ENCODE measurements at regions not wholly inside any gene's neighbourhood (a gene's known extent, or its start where the extent isn't known, plus 50 kb on each side); places are given as distances from the start of the nearest gene placed in this dataset.

DNA sequence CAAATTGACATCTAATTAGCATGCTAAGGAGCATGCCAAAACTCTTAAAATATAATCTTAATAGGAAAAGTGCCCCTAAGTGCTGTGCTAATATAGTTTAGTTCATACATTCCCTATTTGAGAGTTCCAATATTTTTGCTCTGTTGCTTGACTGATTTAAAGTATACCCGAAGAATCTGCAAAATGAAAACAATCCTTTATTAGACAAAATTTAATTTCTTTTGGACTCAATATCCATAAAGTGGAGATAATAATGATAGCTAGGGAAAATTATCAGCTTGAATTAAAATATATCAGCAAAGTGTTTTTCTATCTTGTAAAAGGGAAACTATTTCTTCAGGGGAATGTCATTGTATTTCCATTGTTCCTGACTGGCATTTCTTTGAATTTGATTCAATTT, 196.0 kb upstream of the NPY2R start:
- no peak for TF ChIP-seq POLR2A (IDR thresholded peaks at IDR 0.05)
- TF ChIP-seq, protein P1, sequence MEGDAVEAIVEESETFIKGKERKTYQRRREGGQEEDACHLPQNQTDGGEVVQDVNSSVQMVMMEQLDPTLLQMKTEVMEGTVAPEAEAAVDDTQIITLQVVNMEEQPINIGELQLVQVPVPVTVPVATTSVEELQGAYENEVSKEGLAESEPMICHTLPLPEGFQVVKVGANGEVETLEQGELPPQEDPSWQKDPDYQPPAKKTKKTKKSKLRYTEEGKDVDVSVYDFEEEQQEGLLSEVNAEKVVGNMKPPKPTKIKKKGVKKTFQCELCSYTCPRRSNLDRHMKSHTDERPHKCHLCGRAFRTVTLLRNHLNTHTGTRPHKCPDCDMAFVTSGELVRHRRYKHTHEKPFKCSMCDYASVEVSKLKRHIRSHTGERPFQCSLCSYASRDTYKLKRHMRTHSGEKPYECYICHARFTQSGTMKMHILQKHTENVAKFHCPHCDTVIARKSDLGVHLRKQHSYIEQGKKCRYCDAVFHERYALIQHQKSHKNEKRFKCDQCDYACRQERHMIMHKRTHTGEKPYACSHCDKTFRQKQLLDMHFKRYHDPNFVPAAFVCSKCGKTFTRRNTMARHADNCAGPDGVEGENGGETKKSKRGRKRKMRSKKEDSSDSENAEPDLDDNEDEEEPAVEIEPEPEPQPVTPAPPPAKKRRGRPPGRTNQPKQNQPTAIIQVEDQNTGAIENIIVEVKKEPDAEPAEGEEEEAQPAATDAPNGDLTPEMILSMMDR (IDR thresholded peaks at IDR 0.05): no peak
